ENCODE measurements at regions not wholly inside any gene's neighbourhood (a gene's known extent, or its start where the extent isn't known, plus 50 kb on each side); places are given as distances from the start of the nearest gene placed in this dataset.

DNA sequence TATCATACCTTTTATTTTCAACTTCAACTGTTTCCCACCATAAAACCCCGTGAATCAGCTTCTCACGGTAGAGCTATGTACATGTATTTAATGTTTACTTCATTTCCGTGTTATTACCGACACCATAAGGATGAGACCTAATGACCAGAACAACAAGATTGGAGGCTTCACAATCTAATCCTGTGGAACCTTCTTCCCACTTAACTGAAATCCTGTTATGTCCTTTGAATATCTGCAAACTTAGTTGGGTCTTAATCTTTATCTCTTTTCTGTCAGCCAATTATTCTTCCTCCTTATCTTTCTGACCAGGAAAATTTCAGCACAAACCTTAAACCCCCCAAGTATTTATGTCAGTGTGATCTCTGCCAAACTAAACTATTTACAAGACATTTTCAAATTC, 214.4 kb downstream of the TMX3 start:
- Histone ChIP-seq H3K27me3 (ENCODE audit: control insufficient read depth, insufficient read depth, low read length) (no peaks in the 10 kb centered on the region), H3K4me1 (no peaks in the 10 kb centered on the region), H2AFZ (no peak overlapping the region), H3K9me3 (ENCODE audit: control insufficient read depth, low read length) (no peaks in the 10 kb centered on the region), H3K36me3 (ENCODE audit: control insufficient read depth, insufficient read depth, low read length) (no peaks in the 10 kb centered on the region), H3K9ac (no peak overlapping the region), H3K4me3 (ENCODE audit: low read depth, low read length) (no peak overlapping the region), H3K4me2 (ENCODE audit: low read length) (no peak overlapping the region), H3K79me2 (no peaks in the 10 kb centered on the region), H3K27ac (no peak overlapping the region)
- TF ChIP-seq, protein P1, sequence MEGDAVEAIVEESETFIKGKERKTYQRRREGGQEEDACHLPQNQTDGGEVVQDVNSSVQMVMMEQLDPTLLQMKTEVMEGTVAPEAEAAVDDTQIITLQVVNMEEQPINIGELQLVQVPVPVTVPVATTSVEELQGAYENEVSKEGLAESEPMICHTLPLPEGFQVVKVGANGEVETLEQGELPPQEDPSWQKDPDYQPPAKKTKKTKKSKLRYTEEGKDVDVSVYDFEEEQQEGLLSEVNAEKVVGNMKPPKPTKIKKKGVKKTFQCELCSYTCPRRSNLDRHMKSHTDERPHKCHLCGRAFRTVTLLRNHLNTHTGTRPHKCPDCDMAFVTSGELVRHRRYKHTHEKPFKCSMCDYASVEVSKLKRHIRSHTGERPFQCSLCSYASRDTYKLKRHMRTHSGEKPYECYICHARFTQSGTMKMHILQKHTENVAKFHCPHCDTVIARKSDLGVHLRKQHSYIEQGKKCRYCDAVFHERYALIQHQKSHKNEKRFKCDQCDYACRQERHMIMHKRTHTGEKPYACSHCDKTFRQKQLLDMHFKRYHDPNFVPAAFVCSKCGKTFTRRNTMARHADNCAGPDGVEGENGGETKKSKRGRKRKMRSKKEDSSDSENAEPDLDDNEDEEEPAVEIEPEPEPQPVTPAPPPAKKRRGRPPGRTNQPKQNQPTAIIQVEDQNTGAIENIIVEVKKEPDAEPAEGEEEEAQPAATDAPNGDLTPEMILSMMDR (IDR thresholded peaks at IDR 0.05) = no peak

DNA sequence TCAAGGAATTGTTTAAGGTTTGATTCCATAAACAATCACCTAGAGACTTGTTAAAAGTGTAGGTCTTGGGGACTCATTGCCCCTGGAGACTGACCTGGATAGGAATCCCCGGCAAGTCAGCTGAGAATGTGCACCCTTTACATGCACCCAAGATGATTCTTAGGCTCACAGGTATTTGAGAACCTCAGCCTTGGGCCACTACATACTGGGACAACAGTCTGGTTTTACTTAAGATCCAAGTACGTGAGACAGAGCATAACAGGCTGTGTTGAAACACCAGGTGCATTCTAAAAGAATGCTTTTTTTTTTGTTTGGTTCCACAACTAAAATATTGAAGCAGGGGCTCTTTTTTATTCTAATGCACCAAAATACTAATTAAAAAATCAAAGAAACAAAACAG, 215.8 kb downstream of the TMX3 start:
- no peaks in the 10 kb centered on the region for H3K9me3 ChIP-seq (ENCODE audit: control insufficient read depth, low read length)
- TF ChIP-seq, protein P1 (IDR thresholded peaks at IDR 0.05) = no peak
- H3K4me2 ChIP-seq (ENCODE audit: low read length) = no peak overlapping the region
- no peak overlapping the region for H2AFZ ChIP-seq
- H3K36me3 ChIP-seq (ENCODE audit: control insufficient read depth, insufficient read depth, low read length) = no peaks in the 10 kb centered on the region
- no peak overlapping the region for H3K4me3 ChIP-seq (ENCODE audit: low read depth, low read length)
- H3K27me3 ChIP-seq (ENCODE audit: control insufficient read depth, insufficient read depth, low read length) = no peaks in the 10 kb centered on the region
- H3K4me1 ChIP-seq = no peaks in the 10 kb centered on the region
- H3K27ac ChIP-seq = no peak overlapping the region
- no peaks in the 10 kb centered on the region for H3K79me2 ChIP-seq
- no peak overlapping the region for H3K9ac ChIP-seq

DNA sequence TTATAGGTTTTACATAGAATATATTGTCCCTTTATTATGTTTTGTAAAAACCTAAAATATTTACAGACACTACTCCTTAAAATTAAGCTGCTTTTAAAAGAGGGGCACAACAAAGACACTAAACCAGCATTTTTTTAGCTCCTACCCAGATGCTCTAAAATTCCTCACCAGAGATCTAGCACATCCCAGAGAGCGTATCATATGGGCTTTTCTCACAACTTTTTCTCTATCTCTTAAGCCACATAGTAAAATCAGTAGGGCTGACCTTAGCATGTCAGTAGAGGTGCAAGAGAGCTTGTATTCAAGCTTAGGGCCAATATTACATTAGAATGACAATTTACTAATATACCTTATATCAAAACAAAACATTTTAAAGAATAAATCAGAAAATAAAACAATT, 216.3 kb downstream of the TMX3 start:
- Histone ChIP-seq H3K79me2 (no peaks in the 10 kb centered on the region), H3K27ac (no peak overlapping the region), H3K27me3 (ENCODE audit: control insufficient read depth, insufficient read depth, low read length) (no peaks in the 10 kb centered on the region), H3K9me3 (ENCODE audit: control insufficient read depth, low read length) (no peaks in the 10 kb centered on the region), H3K36me3 (ENCODE audit: control insufficient read depth, insufficient read depth, low read length) (no peaks in the 10 kb centered on the region), H3K4me1 (no peaks in the 10 kb centered on the region), H2AFZ (no peak overlapping the region), H3K9ac (no peak overlapping the region), H3K4me3 (ENCODE audit: low read depth, low read length) (no peak overlapping the region), H3K4me2 (ENCODE audit: low read length) (no peak overlapping the region)
- TF ChIP-seq, protein P1 (IDR thresholded peaks at IDR 0.05) = no peak

DNA sequence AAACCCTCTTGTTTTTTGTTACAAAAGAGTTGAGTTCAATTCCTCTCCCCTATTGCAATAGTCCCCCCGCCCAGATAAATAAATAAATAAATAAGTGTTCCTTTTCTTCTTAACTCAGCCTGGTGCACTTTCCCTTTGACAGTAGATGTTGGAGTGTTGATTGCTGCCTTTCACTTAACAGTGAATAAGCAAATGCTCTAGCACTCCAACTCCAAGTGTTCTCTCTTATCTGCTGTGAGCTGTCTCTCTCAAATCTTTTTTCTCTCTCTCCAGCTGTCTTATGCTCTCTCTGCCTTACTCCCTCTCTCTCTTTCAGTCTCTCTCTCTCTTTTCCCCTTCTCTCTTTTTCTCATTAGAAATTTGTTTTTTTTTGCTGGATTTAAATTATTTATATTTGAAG, 216.7 kb downstream of the TMX3 start:
- Histone ChIP-seq H3K9ac (no peak overlapping the region), H3K4me2 (ENCODE audit: low read length) (no peak overlapping the region), H3K27ac (no peak overlapping the region), H2AFZ (no peak overlapping the region), H3K9me3 (ENCODE audit: control insufficient read depth, low read length) (no peaks in the 10 kb centered on the region), H3K79me2 (no peaks in the 10 kb centered on the region), H3K27me3 (ENCODE audit: control insufficient read depth, insufficient read depth, low read length) (no peaks in the 10 kb centered on the region), H3K36me3 (ENCODE audit: control insufficient read depth, insufficient read depth, low read length) (no peaks in the 10 kb centered on the region), H3K4me1 (no peaks in the 10 kb centered on the region), H3K4me3 (ENCODE audit: low read depth, low read length) (no peak overlapping the region)
- TF ChIP-seq, protein P1 (IDR thresholded peaks at IDR 0.05) = no peak

DNA sequence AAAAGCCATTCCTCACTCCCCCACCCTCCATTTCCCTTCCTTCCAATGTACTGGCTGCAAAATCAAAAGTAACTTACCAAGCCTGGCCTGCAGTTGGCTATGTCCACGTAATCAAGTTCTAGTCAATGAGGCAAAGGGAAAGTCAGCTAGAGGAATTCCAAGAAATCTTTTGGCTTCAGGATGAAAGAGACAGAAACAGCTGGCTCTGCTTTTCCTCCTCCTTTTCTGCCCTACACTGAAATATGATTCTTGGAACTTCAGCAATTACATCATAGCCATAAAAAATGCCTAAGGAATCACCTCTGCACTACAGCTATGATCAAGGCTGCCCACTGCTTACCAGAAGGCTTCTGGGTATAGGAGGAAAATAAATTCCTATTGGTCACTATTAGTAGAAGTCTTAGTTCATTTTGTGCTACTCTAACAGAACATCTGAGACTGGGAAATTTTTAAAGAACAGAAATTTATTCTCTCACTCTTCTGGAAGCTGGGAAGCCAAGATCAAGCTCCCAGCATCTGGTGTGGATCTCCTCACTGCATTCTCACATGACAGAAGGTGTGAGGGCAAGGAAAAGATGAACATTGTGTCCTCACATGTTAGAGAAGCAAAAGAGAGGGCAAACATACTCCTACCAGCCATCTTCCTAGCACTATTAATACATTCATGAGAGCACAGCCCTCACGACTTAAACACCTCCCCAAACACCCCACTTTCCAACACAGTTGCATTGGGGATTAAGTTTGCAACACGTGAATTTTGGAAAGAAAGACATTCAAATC, 219.9 kb downstream of the TMX3 start:
- no peak overlapping the region for H3K4me2 ChIP-seq (ENCODE audit: low read length)

More for the DNA sequence above, 219.9 kb downstream of the TMX3 start:
- H3K9me3 ChIP-seq (ENCODE audit: control insufficient read depth, low read length) = no peaks in the 10 kb centered on the region
- TF ChIP-seq, protein P1 (IDR thresholded peaks at IDR 0.05) = no peak
- no peaks in the 10 kb centered on the region for H3K27me3 ChIP-seq (ENCODE audit: control insufficient read depth, insufficient read depth, low read length)
- no peak overlapping the region for H3K27ac ChIP-seq
- H3K79me2 ChIP-seq = no peaks in the 10 kb centered on the region
- H3K4me1 ChIP-seq = no peaks in the 10 kb centered on the region
- H3K36me3 ChIP-seq (ENCODE audit: control insufficient read depth, insufficient read depth, low read length) = no peaks in the 10 kb centered on the region
- H2AFZ ChIP-seq = no peak overlapping the region
- H3K4me3 ChIP-seq (ENCODE audit: low read depth, low read length) = no peak overlapping the region
- H3K9ac ChIP-seq = no peak overlapping the region

Measured in parathyroid adenoma (tissue), 2 donors.